GM18861 (cell line): ENCODE measurements at regions not wholly inside any gene's neighbourhood (a gene's known extent, or its start where the extent isn't known, plus 50 kb on each side); places are given as distances from the start of the nearest gene placed in this dataset.
"Not testable (repeated sequence)": the region's sequence is repeated elsewhere in the genome, so short reads cannot be mapped to it uniquely, and the experiment has no call there.

Experiments
- ATAC-seq: cut with Tn5 transposase; IDR thresholded peaks from one replicate; pipeline ENCODE4 v1.9.1; 2021; ENCODE audit not compliant: unreplicated experiment

DNA sequence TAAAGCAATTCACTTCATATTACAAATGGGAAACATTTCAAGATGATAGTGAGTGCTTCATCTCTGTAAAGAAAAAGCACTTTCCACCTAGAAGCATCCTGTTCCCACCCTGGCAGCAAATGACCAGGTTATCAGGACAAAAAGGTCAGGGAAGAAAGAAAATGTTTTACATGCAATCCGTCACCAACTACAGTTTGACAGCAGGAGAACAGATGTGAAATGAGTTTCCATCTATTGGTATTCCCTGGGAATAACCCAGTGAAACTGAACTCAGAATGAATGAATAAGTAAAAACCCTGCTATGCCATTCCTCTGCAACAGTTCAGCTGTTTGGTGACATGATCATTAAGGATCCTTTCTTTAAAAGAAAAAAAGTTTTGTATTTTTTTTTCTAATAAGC lies 67.6 kb downstream of the HTR1A start:
- ATAC-seq, result no peak

DNA sequence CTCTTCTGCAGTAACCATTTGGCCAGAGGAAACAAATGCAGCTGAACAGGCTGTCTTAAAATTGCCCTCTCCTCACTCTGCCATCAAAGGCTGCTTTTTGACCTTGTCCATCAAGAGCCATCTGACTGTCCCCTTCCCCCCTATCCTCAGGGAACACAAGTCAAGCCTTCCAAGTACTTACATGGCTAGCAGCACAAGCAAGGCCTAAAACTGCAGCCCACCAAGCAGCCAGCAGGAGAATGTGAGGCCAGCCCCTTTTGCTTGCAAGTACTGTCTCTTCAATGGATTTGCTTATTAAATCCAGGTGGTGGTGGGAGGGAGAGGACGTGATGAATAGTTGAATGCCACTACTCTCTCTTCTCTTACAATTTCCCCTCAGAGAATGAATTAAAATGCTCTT lies 83.5 kb downstream of the HTR1A start:
- ATAC-seq, result no peak

DNA sequence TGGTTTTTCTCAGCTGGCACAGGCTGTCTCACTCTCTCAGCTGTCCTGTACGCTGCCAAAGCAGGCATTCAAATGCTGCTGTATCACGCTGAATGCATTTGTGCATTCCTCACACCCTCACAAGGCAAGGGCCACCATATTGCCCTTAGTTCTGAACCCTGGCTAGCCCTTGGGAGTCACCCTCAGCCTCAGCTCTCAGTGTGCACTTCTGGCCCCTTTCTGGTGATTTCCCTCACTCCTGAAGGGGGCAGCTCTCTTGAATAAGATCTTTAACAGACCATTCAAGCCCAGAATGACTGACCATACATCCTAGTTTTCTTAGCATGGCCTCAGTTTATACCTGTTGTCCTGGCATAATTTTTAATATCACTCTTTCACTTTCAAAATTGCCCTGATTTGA lies 84.3 kb downstream of the HTR1A start:
- ATAC-seq, result no peak

DNA sequence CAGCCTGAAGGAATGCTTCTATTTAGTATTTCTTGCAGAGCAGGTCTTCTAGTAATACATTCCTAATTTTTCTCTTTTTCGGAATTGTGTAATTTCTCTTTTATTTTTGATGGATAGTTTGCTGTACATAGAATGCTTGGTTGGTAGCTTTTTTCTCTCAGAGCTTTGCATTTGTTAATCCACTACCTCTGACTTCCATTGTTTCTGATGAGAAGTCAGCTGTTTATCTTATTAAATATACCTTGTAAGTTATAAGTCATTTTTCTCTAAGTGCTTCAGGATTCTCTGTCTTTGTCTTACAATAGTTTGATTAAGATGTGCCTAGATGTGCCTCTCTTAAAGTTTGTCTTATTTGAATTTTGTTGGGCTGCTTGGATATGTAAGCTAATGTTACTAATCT lies 101.9 kb downstream of the HTR1A start:
- no peak for ATAC-seq

DNA sequence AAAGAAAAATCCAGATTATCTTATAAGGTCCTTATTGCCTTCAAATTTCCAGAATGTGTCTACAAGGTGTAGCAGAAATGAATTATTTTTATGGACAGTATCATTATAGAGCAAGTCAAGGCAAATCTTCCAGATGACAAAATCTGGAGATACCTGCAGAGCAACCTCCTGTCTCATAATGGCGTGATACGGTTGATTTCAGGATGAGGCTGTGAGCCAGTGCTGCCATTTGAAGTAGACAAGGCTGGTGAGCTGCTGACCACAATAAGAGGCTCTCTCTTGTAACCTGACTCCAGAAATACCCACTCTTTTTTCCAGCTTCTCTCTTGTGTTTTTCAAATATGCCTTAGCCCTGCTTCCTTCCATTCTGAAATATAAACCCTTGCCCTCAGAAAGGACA lies 108.2 kb downstream of the HTR1A start:
- ATAC-seq, result no peak

DNA sequence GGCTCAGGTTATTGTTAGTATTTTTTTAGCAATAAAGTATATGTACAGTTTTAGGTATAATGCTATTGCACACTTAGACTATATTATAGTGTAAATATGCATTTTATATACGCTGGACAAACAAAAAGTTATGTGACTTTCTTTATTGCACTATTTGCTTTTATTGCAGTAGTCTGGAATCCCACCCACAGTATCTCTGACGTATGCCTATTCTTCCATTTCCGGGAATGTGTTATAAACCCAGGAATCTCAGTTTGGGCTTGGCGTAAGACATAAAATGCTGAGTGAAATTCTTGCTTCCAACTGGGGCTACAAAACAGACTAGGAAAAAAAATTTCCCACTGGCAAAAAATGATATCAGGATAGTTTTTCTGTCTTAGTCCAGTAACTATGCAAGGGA lies 119.1 kb downstream of the HTR1A start:
- ATAC-seq, result no peak

DNA sequence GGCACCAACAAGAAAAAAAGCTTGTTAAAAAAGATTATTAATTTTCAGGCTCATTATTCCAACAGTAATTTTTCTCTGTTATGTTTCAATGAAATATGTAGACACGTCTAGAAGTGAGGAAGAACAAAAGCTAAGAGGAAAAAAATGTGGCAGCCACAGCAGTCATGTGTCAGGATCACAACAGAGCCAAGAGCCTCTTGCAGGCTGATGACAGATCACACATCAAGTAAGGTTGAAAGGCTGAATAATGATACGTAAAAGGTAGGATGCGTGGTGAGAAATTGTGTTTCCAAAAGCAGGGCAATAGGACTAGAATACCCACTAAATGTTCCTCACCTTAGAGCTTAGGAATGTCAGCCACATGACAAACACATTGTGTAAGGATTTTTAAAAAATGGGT lies 124.8 kb downstream of the HTR1A start:
- ATAC-seq, result no peak

DNA sequence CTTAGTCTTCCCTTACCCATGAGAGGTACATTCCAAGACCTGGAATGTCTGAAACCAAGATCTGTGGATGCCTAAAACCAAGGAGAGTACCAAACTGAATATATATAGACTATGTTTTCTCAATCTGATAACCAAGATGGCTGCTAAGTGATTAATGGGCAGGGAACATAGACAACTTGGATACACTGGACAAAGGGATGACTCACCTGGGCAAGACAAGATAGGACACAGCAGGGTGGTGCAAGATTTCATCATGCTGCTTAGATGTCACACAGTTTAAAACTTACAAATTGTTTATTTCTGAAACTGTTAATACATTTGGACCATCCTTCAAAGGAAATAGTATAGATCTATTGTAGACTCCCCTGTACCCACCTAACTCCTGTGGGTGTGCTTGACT lies 130.9 kb downstream of the HTR1A start:
- ATAC-seq, result no peak

DNA sequence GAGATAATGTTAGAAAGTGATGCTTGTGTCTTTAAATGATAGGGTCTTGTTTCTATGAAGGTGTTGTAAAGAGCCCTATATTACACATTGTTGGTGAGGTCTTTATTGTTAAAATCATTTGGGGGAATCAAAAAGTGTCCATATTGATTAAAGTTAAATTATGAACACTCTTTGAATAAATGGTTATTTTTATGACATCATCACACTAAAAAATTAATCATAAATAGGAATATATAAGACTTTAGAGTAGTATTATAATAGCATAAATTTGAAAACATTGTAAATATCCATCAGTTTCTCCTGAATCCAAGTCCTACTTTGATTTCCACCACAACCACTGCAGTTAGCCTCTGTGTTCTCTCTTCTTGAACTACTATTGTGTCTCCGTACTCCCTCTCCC lies 136.3 kb downstream of the HTR1A start:
- ATAC-seq, result no peak

DNA sequence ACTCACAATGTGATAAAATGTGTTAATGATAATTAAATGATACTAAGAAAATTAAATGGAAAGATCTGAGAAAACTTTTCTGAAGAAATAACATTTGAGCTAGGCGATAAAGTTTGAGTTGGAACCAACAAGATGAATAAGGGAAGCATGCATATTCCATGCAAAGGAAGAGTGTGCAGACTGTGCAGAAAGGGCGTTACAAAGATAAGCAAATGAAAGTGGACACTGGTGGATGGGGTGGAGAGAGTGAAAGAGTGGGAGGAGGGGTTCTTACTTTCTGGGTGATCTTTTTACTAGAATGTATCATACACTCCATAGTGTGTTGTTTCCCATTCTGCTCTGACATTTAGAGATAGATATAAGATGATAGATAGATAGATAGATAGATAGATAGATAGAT lies 138.7 kb downstream of the HTR1A start:
- ATAC-seq, result no peak

DNA sequence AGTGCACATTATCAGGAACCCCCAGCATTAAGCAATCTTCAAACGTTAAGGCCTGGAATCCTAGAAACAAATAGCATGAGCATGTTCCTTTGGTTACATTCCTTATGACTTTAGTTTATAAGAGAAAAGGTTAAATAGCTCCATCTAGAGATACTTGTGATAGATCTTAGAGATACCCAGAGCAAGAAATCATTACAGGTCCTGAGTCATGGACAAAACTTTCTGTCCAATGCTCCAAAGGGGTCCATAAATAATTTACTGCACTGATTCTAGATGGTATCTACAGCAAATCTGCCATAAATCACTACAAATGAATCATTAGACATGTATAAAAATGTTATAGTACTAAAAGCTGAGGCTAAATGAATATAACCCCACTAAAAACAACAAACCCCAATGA lies 139.6 kb downstream of the HTR1A start:
- no peak for ATAC-seq

DNA sequence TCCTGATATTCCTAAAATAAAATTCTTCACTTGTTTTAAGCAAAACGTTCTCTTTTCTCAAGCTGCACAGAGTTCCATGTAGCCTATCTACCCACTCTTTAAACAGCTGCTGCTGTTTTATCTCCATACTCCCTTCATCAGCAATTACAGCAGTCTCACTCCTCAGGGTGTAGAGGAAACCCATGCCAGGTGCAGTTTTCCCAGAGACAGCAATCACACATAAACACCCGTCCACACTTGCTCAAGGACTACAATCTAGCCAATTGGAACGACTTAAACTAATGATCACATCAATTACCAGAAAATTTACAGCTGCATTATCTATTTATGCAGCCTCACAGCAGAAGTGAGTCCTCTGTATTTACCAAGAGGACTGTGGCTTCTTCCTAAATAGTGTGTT lies 141.7 kb downstream of the HTR1A start:
- ATAC-seq, result no peak

DNA sequence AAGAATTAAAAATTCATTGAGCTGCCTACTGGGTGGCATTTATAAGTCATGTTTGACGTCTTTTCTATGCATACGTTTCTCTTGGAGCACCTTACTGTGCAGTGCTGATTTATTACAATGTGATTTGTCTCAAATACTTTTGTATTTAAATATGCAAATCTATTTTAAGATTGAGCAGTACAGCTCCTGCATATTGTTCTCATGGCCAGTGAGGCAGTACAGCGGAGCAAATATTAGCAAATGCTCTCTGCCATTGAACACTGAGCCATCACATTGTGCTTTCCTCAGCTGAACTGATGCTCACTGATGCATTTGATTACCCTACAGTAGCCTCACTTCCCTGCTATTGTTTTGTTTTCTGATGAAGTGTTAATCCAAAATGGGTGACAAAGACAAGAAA lies 149.6 kb downstream of the HTR1A start:
- no peak for ATAC-seq

DNA sequence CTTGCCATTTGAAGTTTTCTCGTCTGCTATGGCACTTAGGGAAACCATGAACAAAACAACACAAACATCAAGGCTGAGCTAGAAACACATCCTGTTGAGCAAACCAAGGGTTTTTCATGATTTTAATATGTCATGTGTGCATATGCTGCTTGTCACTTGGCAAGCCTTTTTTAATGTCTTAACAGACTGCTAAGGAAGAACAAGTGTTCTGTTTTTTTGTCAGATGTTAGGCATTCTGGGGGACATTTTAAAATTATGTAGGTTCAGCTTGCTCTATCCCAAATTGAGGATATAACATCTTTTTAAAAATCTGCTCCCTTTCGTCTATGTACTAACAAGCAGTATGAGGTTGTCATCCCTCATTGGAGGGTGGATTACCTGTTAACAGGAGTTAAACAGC lies 150.3 kb downstream of the HTR1A start:
- no peak for ATAC-seq

DNA sequence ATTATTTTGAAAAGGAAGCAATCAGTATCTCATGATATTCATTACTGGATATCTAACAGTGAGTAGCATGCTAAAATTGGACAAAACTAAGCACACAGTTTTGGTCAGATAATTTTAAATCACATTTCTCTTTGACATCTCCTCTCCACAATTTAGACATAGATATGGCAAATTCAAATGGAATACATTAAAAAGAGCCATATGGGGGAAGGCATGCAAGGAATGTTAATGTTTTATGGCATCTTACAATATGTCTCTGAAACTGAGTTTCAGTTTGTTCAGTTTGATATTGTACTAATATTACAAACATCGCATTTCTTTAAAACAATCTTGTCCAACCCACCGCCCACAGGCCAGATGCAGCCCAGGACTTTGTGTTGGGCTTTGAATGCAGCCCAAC lies 151.0 kb downstream of the HTR1A start:
- ATAC-seq, result no peak

DNA sequence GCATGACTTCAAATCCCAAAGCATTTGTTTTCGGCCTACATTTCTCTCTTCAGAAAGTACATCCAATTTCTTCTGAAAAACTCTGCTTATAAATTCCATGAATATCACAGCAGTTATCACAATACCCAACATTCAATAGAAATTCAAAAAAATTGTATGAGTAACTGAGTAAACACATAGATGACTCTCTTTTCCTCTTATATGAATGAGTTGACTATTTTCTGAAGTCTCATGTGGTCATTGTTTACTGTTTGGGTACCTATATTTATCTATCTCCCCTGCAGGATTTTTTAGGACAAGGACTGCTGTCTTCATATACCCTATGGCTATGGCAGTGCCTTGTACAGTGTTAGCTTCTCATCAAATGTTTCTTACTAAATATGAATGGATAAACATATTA lies 157.1 kb downstream of the HTR1A start:
- ATAC-seq, result no peak

DNA sequence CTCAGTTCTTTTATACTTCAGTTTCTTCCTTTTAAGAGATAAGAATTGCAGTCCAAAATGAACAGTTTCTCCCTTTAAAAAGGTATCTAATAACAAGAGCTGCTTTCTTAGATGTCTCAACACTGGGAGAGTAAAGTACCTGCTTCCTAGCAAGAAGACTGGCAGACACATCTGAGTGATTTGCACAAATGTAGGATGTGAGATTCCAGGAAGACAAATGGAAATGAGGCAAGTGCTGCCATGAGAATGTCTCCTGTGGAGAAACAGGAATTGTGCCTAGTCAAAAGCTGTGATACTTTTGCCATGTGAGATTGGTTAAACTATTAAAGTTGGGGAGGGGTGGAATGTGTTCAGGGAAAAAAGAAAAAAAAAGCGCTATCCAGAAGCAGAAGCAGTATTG lies 159.1 kb downstream of the HTR1A start:
- ATAC-seq, result no peak

DNA sequence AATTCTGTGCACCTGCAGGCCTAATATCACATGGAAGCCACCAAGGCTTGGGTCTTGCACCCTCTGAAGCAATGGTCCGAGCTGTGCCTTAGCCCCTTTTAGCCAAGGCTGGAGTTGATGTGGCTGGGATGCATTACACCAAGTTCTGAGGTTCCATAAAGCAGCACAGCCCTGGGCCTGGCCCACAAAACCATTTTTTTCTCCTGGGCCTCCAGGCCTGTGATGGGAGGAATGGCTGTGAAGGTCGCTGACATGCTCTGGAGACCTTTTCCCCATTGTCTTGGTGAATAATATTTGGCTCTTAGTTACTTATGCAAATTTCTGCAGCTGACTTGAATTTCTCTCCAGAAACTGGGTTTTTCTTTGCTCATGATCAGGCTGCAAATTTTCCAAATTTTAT lies 167.3 kb downstream of the HTR1A start:
- ATAC-seq, result no peak

DNA sequence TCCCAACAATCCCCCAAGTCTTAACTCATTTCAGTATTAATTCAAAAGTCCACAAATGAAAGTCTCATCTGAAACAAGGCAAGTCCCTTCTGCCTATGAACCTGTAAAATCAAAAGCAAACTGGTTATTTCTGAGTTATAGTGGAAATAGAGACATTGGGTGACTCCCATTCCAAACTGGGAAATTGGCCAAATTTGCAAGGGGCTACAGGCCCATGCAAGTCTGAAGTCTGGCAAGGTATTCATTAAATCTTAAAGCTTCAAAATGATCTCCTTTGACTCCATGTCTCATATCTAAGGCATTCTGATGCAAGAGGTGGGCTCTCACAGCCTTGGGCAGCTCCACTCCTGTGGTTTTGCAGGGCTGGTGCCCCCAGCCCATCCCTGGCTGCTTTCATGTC lies 167.9 kb downstream of the HTR1A start:
- ATAC-seq, result no peak

DNA sequence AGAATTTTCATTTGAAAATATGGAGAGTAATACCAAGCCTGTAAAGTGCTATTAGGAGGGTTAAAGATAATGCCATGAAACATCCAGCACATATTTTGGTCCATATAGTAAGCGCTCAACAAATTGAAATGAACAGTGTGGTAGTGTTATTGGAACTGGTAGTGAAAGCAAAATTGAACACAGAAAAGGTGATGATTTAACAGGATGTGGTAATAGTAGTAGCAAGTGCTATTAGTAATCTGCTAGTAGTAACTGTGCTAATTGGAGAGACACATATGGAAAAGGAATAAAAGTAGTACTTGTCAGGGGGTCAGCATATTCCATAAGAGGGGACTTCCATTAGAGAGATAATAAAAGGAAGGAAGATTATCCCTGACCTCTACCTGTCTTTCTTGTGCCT lies 187.3 kb downstream of the HTR1A start:
- ATAC-seq, result no peak

DNA sequence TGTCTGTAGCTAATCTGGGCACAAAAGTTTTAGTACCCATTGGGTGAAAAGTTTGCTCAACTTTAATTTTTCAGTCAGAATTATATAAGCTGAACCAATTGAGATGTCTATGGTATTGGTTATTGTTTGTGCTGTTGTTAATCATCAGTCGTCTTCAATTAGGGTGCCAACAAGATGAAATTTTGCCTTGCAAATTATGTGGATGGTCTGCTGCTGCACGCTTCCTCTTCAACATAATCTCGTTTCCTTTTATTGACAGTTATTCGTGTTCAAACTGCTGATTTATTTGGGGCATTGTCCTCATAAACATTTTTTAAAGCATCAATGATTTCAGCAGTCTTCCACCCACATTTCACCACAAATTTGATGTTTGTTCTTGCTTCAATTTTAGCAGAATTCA lies 194.0 kb downstream of the HTR1A start:
- ATAC-seq, result peak; percentile 63

DNA sequence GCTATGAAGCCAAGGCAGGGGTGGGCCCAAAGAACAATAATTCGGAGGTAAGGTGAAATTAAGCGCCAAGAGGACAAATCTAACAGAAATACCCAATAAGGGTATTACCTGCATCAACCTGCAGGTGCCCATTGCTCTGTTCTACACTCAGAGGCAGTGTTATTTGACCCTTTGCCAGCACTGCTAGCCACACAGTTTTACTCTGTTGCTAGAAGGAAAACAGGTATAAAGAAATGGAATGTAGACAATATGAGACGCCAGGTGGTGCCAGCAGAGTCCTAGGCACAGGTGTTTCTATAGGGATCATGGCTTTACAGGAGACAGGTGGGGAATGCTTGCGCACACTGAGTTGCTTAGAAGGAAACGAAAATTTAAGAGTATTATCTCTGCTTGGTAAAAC lies 201.3 kb downstream of the HTR1A start:
- ATAC-seq, result no peak

DNA sequence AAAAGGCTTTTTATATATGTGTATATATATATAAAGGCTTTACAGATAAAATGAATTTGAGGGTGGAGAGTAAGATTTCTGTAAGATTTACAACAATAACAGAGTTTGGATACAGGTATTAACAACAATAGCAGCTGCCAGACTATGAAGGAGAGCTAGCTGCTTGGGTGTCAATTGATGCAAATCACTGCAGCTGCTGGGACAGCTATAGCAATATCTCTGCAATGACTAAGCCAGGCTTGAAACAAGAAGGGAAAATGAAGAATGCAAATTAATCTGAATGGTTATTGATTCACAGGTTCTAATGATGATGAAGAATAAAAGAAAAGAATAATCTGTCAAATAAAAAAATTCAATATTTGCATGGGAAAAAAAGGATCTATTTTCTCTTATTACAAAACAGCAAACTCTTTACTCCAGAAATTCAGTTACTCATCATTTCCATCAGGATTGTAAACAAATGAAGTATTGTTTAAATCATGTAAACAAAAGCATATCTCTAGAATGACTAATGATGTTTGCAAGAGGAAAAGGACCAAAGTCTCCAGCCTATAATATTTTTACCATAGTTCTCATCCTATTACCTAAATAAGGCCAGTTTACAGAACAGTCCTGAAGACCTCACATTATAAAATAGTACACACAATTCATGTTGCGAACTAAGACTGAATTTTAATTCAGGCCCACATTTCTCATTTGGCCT lies 219.0 kb downstream of the HTR1A start:
- peak; percentile 51 for ATAC-seq

DNA sequence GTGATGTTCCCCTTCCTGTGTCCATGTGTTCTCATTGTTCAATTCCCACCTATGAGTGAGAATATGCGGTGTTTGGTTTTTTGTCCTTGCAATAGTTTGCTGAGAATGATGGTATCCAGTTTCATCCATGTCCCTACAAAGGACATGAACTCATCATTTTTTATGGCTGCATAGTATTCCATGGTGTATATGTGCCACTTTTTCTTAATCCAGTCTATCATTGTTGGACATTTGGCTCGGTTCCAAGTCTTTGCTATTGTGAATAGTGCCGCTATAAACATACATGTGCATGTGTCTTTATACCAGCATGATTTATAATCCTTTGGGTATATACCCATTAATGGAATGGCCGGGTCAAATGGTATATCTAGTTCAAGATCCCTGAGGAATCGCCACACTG lies 229.4 kb downstream of the HTR1A start:
- ATAC-seq, result not testable (repeated sequence)
